CD4-positive, alpha-beta T cell treated with Interleukin-12 subunit alpha and Interleukin-12 subunit beta, for 1 hour (primary cell): ENCODE measurements at regions not wholly inside any gene's neighbourhood (a gene's known extent, or its start where the extent isn't known, plus 50 kb on each side); places are given as distances from the start of the nearest gene placed in this dataset.
"Not testable (repeated sequence)": the region's sequence is repeated elsewhere in the genome, so short reads cannot be mapped to it uniquely, and the experiment has no call there.

Experiments used
- DNase-seq: peaks from one replicate; pipeline ENCODE4 v3.0.0-alpha.2; 2020

DNA sequence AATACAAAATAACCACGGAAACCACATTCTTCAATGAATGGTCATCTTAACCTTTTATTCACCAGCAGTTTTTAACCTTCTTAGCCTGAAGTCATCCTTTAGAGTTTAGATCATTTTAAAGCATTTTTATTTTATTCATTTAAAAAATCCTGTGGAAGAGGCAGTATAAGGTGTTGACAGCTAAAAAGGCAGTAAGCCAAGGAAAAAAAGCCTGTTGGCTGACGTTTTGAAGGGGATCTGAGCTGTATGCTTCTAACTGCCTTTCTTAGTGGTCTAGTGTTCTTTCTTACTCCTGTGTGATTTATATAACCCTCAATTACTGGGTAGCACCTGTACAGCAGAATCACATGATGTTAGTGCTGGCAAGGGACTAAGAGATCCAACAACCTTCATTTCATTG, 438.3 kb upstream of the SEL1L start:
- DNase-seq, result no peak

- no peak for DNase-seq
Measured at GRCh38 chr14:81972601-81973000, 438.9 kb upstream of the SEL1L start.

GRCh38 chr14:81974543-81974942, 440.9 kb upstream of the SEL1L start:
- DNase-seq, result no peak

DNA sequence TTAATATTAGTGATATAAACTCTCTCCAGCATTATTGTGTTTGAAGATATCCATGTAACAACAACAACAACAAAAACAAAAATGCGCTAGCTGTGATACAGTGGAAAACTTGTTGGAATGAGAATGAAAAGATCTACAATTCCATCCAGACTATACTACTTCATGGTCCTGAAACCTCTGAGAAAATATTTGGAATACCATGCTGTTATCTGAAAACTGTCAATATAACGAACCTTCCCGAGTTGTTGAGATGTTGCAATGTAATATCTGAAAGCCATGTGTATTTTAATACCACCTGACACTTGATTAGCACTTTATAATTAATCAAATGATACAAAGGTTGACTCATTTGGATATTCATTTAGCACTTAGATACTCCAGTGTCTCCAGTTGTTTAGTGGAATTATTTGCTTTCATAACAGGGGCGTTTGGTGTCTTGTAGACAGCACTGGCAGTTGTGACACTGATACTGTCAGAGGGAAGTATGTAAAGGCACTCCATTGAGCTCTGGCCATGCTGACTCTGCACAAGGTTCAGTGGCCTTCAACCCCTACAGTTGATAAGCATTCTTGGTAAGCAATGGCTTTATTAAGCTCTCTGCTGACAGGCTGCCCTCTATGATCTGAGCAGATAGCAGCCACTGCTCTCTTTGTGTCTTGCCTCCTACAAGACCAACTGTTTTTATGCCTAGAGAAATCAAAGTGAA, 447.1 kb upstream of the SEL1L start:
- no peak for DNase-seq

DNA sequence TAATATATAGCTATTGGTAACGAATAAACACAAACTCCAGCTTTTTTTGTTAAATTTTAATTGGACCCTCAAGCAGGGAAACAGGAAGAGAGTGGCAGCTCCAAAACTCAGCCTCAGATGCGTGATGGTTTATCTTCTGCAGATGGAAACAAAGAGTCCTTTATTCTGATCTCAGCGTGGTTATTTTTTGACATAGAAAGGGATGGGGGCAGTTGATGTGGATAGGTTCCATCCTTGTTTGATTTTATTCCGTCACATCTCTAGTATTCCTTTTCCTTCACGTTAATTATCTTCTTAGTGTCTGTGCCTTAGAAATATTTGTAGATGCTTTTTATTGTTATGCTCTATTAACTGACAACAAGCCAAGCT, 447.6 kb upstream of the SEL1L start:
- no peak for DNase-seq

DNA sequence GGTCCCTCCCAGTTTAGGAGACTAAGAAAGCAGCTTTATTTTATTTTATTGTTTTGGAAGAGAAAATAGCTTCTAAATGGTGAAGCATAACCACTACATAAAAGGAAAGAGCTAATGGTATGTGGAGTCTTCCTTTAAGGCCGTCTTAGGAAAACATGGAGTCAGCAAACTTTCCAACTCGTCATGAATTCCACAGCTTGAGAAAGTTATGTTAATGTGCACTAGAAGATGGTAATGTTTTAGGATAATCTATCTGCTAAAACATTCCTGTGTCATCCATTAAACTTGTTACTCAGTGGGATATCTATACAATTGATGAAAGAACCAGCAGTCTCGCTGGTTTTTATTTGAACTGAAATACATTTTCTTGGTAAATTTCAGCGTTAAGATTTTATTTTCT, 448.4 kb upstream of the SEL1L start:
- no peak for DNase-seq

DNA sequence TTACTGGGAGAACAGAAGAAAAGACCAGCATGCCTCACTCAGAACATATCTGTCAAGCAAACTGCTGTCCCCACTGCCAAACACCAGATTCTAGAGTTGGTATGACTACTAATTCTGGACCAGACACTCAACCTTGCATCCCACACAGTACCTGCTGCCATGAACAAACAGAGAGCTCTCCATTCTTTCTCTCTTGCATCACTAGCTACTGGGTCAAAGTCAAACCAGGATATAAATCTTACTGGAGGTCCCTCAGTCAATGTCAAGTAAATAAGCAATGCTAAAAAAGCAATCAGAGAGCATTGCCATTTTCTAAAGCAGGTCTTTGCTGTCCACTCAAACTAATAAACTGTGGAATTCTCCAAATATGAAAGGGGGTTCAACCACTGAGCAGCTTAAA, 452.4 kb upstream of the SEL1L start:
- no peak for DNase-seq

DNA sequence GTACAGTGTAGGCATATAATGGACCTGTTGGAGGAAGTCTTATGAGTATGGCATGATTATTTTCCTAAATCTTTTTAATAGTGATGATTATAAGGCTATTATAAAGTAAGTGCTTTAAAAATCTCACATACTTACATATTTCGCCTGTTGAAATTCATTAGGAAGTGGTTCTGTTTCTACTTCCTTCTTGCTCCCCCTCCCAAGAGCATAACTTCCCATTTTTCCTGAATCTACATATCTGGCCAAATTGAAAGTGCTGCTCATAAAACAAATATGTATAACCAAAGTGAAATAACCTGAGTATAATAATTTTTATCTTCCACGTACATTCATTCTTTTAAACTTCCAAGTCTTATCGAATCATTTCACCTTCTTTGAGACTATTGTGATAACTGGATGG, 455.6 kb upstream of the SEL1L start:
- DNase-seq, result no peak

DNA sequence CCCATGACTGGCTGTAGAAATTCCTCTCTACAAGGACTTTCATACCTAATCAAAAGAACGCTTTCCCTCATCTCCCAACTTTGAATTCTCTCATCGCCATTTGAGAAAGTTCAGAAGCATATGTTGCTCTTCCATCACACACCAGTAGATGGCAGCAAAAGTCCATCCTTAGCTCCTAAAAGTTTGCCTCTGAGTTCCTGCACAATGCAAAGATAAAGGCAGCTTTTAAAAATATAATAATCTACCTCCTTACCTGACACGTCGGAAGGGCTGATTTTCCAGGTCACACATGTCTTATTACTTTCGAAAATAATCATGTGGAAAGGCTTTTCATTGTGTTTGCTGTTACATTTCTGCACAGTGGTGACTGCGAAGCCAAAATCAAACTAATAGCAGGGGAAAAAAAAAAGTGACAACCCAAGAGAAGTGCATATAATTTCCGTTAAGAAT, 456.7 kb upstream of the SEL1L start:
- DNase-seq, result peak; percentile 33

DNA sequence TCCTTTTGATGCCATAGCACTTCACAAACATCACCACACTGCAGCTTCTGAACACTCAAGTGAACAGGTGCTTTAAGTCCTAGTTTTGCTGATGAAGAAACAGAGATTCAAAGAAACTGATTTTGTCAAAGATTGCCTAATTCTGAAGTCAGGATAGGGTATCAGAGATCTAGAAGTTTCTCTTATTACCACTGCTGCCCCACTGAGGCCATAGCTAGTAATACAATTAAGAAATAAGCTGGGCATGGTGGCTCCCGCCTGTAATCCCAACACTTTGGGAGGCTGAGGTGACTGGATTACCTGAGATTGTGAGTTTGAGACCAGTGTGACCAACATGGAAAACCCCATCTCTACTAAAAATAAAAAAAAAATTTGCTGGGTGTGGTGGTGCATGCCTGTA, 458.3 kb upstream of the SEL1L start:
- DNase-seq, result no peak

DNA sequence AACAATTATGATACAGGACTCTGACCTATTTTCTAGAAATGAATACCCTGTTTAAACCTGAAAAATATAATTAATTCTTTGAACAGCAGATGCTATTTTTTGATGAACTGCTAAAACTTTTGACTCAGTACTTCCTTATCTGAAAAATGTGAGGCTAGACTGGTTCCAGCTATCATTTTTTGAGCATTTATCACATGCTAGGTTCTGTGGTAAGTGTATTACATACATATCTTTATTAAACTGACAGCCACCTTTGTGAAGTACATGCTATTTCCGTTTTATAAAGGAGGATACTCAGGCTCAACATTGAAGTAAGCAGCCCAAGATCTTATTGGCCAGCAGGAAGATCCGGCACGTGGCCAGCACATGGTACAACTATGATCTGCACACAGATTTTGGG, 459.8 kb upstream of the SEL1L start:
- no peak for DNase-seq

GRCh38 chr14:82003426-82003825, 469.8 kb upstream of the SEL1L start:
- DNase-seq, result no peak

- DNase-seq, result no peak
Measured at GRCh38 chr14:82009076-82009475, 475.4 kb upstream of the SEL1L start.

DNA sequence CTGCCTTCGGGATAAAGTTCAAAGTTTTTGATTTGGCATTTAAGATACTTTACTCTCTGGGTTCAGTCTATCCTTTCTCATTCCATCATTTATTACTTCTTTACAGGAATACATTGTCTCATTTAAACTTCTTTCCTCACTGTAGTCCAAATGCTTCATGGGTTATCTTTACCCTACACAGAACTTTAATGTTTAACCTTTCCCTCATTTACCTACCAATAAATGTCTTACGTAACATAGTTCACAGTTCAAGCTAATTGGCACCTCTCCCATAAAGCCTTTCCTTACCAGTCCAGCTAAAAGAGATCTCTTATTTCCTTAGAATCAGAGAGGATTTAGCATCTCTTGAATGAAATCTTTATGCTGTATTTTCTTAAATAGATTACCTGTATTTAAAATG, 476.3 kb upstream of the SEL1L start:
- no peak for DNase-seq

DNA sequence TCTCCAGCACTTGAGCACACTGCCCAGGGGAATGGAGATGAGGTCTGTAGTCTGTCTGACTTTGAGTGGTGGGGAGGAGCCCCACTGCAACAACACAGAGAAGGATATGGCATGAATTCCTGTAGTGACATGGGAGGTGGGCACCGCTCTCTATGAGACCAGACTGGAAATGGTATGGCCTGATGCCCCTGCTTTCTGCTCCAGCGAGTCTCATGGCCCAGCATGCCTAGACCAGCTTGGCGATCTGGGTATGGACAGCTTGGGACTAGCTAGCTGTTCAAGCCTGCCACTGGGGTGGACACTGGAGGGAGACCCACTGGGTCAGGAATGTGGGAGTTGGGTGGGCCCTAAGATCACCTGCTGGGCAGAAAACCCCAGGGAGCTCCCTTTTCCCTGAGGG, 477.8 kb upstream of the SEL1L start:
- DNase-seq, result no peak

DNA sequence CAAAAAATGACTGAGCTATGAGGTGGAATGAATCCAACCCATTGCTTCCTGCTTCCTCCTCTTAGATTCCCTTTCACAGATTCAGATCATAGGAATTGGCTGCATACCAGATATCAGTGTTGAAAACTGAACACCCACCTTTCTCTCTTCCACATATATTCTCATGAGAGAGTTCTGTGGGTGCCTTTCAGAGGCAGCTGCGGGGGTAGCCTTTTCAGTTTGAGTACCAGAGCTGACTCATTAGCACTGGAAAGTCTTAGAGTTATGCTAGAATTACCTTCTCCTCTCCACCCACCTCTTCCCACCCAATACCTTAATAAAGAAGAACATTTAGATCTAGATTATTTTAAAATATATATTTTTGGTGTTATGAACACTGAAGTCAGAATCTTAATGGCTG, 495.4 kb upstream of the SEL1L start:
- no peak for DNase-seq

GRCh38 chr14:82035397-82035796, 501.7 kb upstream of the SEL1L start:
- no peak for DNase-seq

DNA sequence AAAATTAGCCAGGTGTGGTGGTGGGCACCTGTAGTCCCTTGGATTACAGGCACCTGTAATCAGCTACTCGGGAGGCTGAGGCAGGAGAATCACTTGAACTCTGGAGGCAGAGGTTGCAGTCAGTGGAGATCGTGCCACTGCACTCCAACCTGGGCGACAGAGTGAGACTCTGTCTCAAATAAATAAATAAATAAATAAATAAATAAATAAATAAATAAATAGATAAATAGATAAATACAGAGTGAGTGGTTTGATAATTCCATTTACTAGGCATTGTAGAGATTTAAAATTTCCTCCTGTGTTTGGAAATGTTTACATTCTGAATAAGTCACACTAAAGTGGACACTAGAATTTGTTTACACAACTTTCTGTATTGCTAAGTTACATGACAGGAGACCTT, 504.4 kb upstream of the SEL1L start:
- not testable (repeated sequence) for DNase-seq

- no peak for DNase-seq
Measured at GRCh38 chr14:82045339-82045738, 511.7 kb upstream of the SEL1L start.

GRCh38 chr14:82046512-82047226, 513.0 kb upstream of the SEL1L start:
- DNase-seq, result no peak

DNA sequence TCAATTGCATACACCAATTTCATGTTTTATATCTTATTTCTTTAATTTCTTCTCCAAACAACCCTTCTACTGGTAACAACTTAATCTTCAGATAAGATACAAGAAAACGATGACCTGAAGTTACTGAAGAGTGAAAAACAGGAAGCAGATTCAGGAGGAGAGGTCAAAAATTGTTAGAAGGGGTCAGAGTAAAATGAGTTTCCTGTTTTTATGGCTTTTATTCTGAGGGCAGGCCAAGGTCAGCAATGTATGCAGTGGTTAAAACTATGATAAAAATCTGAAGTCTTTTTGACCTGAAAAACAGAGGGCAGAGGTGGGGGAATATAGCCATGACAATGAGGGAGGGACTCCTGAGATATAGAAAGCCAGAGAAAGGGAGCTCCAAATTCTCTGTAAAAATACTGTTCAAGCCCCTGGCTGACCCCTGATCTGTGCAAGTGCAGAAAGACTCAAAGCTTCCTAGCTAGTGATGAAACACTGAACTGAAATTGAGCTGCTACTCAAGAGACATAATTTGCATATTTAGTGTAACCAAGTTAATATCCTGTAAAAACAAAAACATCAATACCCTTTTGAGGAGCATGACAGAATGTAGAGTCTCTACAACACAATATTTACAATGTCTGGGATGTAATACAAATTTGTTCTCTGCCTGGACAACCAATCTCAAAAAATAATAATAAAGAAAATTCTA, 514.3 kb upstream of the SEL1L start:
- DNase-seq, result no peak

DNA sequence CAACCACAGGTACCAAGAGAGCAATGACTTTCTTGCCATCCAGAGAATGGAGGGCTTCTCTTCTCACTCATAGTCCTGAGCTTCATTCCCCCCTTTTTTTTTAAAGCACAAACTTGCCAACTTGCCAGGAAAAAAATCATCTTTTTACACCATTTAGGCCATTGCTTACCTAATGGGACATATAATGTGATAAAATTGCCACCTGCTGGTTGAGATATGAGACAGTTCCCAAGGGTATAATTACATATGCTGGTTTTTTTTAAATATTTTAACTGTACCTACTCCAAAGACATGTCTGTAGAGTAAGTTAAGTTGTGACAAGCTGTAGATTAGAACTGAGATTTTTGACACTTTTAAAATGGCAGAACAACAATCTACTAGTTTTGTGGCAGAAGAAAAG, 519.1 kb upstream of the SEL1L start:
- no peak for DNase-seq

DNA sequence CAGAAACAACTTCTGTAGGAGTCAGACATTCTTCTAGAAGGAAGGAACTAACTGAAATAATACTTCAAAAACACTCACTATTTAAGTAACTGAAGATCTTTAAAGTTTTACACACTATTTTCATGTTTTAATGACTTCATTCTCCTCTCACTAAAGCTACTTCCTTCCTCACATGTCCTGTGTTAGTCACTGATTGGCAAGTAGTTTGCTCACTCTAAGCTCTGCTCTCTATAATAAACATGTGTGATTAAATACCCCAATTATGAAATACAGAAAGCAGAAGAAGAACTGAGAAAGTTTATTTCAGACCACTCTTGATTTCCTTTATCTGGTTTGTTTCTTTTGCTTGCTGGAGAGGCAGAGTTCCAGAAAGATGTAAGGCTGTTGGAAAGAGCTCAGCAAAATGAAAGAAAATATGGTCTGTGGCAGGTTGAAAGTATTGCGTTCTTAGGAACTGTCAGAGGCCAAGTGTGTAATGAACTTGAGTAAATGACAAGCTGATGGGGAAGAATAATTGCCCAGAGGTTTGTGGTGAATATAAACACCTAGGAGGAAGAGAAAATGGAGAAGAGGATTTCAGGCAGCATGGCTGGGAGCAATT, 522.0 kb upstream of the SEL1L start:
- no peak for DNase-seq

- no peak for DNase-seq
Measured at GRCh38 chr14:82060219-82060618, 526.6 kb upstream of the SEL1L start.
